IMR-90 (cell line): ENCODE measurements at regions not wholly inside any gene's neighbourhood (a gene's known extent, or its start where the extent isn't known, plus 50 kb on each side); places are given as distances from the start of the nearest gene placed in this dataset.

ENCODE experiments used
- ATAC-seq: fragments of 200-7000 bp; cut with Tn5 transposase; 2 replicates; pipeline ENCODE4 v1.9.1; 2020; ENCODE audit warnings: low read depth, mild to moderate bottlenecking, moderate library complexity
- BruUV-seq: library from RNA; stranded (reverse); fragments of 400-500 nt; replicated peaks from 2 replicates; lab custom pipeline; 2021; lab: Mats Ljungman, UMichigan
- CTCF ChIA-PET: fragments of 300-600 bp; formaldehyde crosslinking; extraction: SDS; loops from one replicate; lab custom pipeline; 2021; ENCODE audit warnings: antibody characterized with exemption; lab: Yijun Ruan, JAX
- POLR2A ChIA-PET: fragments of 300-600 bp; sonication (Branson Sonifier 250); formaldehyde crosslinking; loops from one replicate; lab custom pipeline; 2022; ENCODE audit warnings: antibody characterized with exemption; ENCODE audit not compliant: unreplicated experiment; lab: Charles Lee
- DNase-seq: peaks from one replicate; pipeline ENCODE4 v3.0.0; 2013
- H2AFZ ChIP-seq: replicated peaks from 2 replicates; pipeline ENCODE3; 2013; ENCODE audit warnings: low read length, mild to moderate bottlenecking; ENCODE audit not compliant: poor library complexity
- H2AK5ac ChIP-seq: 2 replicates; pipeline ENCODE4 v1.6.1; 2013; ENCODE audit warnings: low read depth, low read length, inconsistent platforms
- H2AK9ac ChIP-seq: replicated peaks from 2 replicates; pipeline ENCODE3; 2013; ENCODE audit warnings: mild to moderate bottlenecking, low read depth, low read length, moderate library complexity; ENCODE audit not compliant: poor library complexity
- H2BK120ac ChIP-seq: 2 replicates; pipeline ENCODE4 v1.6.1; 2013; ENCODE audit warnings: low read depth, low read length, inconsistent platforms
- H2BK15ac ChIP-seq: 3 replicates; pipeline ENCODE4 v1.6.1; 2013; ENCODE audit warnings: low read depth, low read length, inconsistent platforms
- H2BK20ac ChIP-seq: 2 replicates; pipeline ENCODE4 v1.6.1; 2013; ENCODE audit warnings: low read depth, mild to moderate bottlenecking, inconsistent platforms, low read length, moderate library complexity
- H2BK5ac ChIP-seq: 2 replicates; pipeline ENCODE4 v1.6.1; 2013; ENCODE audit warnings: mild to moderate bottlenecking, low read depth, low read length, inconsistent platforms; ENCODE audit not compliant: poor library complexity, severe bottlenecking
- H3K14ac ChIP-seq: replicated peaks from 2 replicates; pipeline ENCODE4 v1.6.1; 2013; ENCODE audit warnings: low read depth, low read length, inconsistent platforms
- H3K18ac ChIP-seq: 2 replicates; pipeline ENCODE4 v1.6.1; 2013; ENCODE audit warnings: low read depth, low read length, control low read depth
- H3K23ac ChIP-seq: 2 replicates; pipeline ENCODE4 v1.6.1; 2013; ENCODE audit warnings: low read depth, low read length, inconsistent platforms
- H3K27ac ChIP-seq: 2 replicates; pipeline ENCODE4 v1.5.1; 2013; ENCODE audit warnings: mild to moderate bottlenecking, control low read depth, low read length; ENCODE audit not compliant: insufficient read depth
- H3K27me3 ChIP-seq: 2 replicates; pipeline ENCODE4 v1.6.1; 2013; ENCODE audit warnings: low read length; ENCODE audit not compliant: control insufficient read depth, insufficient read depth
- H3K36me3 ChIP-seq: 2 replicates; pipeline ENCODE4 v1.6.1; 2013; ENCODE audit warnings: low read length, mixed read lengths; ENCODE audit not compliant: control insufficient read depth, insufficient read depth
- H3K4ac ChIP-seq: 2 replicates; pipeline ENCODE4 v1.6.1; 2013; ENCODE audit warnings: low read depth, low read length, inconsistent platforms
- H3K4me1 ChIP-seq: 2 replicates; pipeline ENCODE4 v1.6.1; 2013; ENCODE audit warnings: low read length, mixed read lengths; ENCODE audit not compliant: control insufficient read depth, insufficient read depth
- H3K4me2 ChIP-seq: 2 replicates; pipeline ENCODE4 v1.6.1; 2013; ENCODE audit warnings: low read depth, mild to moderate bottlenecking, control low read depth, low read length, moderate library complexity
- H3K4me3 ChIP-seq: 2 replicates; pipeline ENCODE4 v1.5.1; 2013; ENCODE audit warnings: low read depth, mild to moderate bottlenecking, control low read depth, low read length, moderate library complexity; ENCODE audit not compliant: insufficient read depth
- H3K56ac ChIP-seq: 2 replicates; pipeline ENCODE4 v1.6.1; 2013; ENCODE audit warnings: low read length, inconsistent platforms; ENCODE audit not compliant: insufficient read depth; ENCODE audit errors: extremely low read depth
- H3K79me1 ChIP-seq, 2 experiments: 2 replicates each; pipeline ENCODE4 v1.6.1; 2013; ENCODE audit warnings: low read length in 2 of 2, inconsistent platforms in 1 of 2, low read depth in 1 of 2
- H3K9ac ChIP-seq: 2 replicates; pipeline ENCODE4 v1.6.1; 2013; ENCODE audit warnings: low read depth, low read length, control low read depth
- H3K9me1 ChIP-seq: 2 replicates; pipeline ENCODE4 v1.6.1; 2013; ENCODE audit warnings: low read length, inconsistent platforms; ENCODE audit not compliant: insufficient read depth
- H3K9me3 ChIP-seq: 2 replicates; pipeline ENCODE4 v1.6.1; 2013; ENCODE audit warnings: low read length; ENCODE audit not compliant: control insufficient read depth, insufficient read depth
- H4K20me1 ChIP-seq: 2 replicates; pipeline ENCODE4 v1.6.1; 2013; ENCODE audit warnings: low read length, inconsistent platforms; ENCODE audit not compliant: insufficient read depth
- H4K5ac ChIP-seq: 2 replicates; pipeline ENCODE4 v1.6.1; 2013; ENCODE audit warnings: mild to moderate bottlenecking, low read depth, low read length, control low read depth
- H4K8ac ChIP-seq, 2 experiments: 2 replicates each; pipeline ENCODE4 v1.6.1; 2013; ENCODE audit warnings: low read depth in 2 of 2, low read length in 2 of 2, control low read depth in 1 of 2, inconsistent platforms in 1 of 2
- H4K91ac ChIP-seq: 2 replicates; pipeline ENCODE4 v1.6.1; 2013; ENCODE audit warnings: low read depth, low read length, inconsistent platforms; ENCODE audit not compliant: insufficient read depth
- CTCF ChIP-seq: conservative IDR thresholded peaks from 2 replicates; pipeline ENCODE4 v1.5.1; 2012; ENCODE audit warnings: mild to moderate bottlenecking, low read depth, low read length, improper control_type of control experiment
- ELK1 ChIP-seq: fragments of 150-350 bp; IDR thresholded peaks from 2 replicates; pipeline ENCODE4 v1.6.1; 2016; ENCODE audit warnings: low read depth, mild to moderate bottlenecking, low read length, moderate library complexity, borderline replicate concordance
- FOS ChIP-seq: fragments of 150-350 bp; IDR thresholded peaks from 2 replicates; pipeline ENCODE4 v1.6.1; 2016; ENCODE audit warnings: low read depth, low read length
- MAFK ChIP-seq: IDR thresholded peaks from 2 replicates; pipeline ENCODE4 v1.6.1; 2012; ENCODE audit warnings: low read depth, low read length, improper control_type of control experiment
- MXI1 ChIP-seq: IDR thresholded peaks from 2 replicates; pipeline ENCODE4 v1.6.1; 2012; ENCODE audit warnings: low read depth, mild to moderate bottlenecking, low read length, moderate library complexity, borderline replicate concordance
- NFE2L2 ChIP-seq: fragments of 150-350 bp; IDR thresholded peaks from 2 replicates; pipeline ENCODE4 v1.6.1; 2016; ENCODE audit warnings: low read depth, mild to moderate bottlenecking, low read length
- POLR2A ChIP-seq: IDR thresholded peaks from 2 replicates; pipeline ENCODE4 v1.6.1; 2012; ENCODE audit warnings: mild to moderate bottlenecking, low read depth, low read length
- RCOR1 ChIP-seq: IDR thresholded peaks from 2 replicates; pipeline ENCODE4 v1.6.1; 2012; ENCODE audit warnings: mild to moderate bottlenecking, low read length, improper control_type of control experiment; ENCODE audit not compliant: insufficient replicate concordance
- RFX5 ChIP-seq: IDR thresholded peaks from 2 replicates; pipeline ENCODE4 v1.8.0; 2012; ENCODE audit warnings: low read depth, mild to moderate bottlenecking, low read length, moderate library complexity
- SMC3 ChIP-seq: fragments of 150-350 bp; IDR thresholded peaks from 2 replicates; pipeline ENCODE4 v1.6.1; 2016; ENCODE audit warnings: low read depth, mild to moderate bottlenecking, antibody characterized with exemption, low read length, moderate library complexity
- USF2 ChIP-seq: fragments of 150-350 bp; IDR thresholded peaks from 2 replicates; pipeline ENCODE4 v1.6.1; 2017; ENCODE audit warnings: mild to moderate bottlenecking, antibody characterized with exemption, low read length, low read depth
- WGBS, 2 experiments: methylation state at CpG; one replicate each; pipeline versions ENCODE4 v1.1.5 to v1.1.7; 2013; ENCODE audit warnings: missing lambda C conversion rate in 2 of 2; ENCODE audit not compliant: insufficient read length in 1 of 2; ENCODE audit errors: extremely low coverage in 2 of 2; 5-methylcytosine and 5-hydroxymethylcytosine counted together
- dilution Hi-C: fragments of 300-500 bp; cut with HindIII; formaldehyde crosslinking; loops from one replicate; pipeline ENCODE4 v1.14.3; 2018; ENCODE audit warnings: low sequenced_read_pairs; ENCODE audit not compliant: unreplicated experiment
- in situ Hi-C: fragments of 300-500 bp; cut with MboI; formaldehyde crosslinking; loops from 3 replicates; pipeline ENCODE4 v1.14.3; 2019; ENCODE audit warnings: low sequenced_read_pairs, inconsistent platforms, mixed read lengths
- intact Hi-C: fragments of 100-400 bp; cut with micrococcal nuclease; formaldehyde crosslinking; loops from 2 replicates; pipeline ENCODE4 v1.10.0; 2022

- Histone ChIP-seq H3K23ac (peak overlapping the region; percentile 76; the same call in 1 of the 2 replicates), H3K14ac (peak overlapping the region; percentile 92), H4K5ac (peak overlapping the region; percentile 82), H3K79me1 (no peaks in the 10 kb centered on the region), H3K27me3 (no peaks in the 10 kb centered on the region), H3K4ac (peak overlapping the region; percentile 58; the same call in 1 of the 2 replicates), H2BK120ac (peak overlapping the region; percentile 78), H3K9me3 (no peaks in the 10 kb centered on the region), H3K56ac (no peak overlapping the region), H2AK9ac (no peak overlapping the region), H2AFZ (peak overlapping the region; percentile 81), H3K27ac (peak overlapping the region; percentile 5; the same call in 1 of the 2 replicates), H3K9ac (peak overlapping the region; percentile 7; the same call in 1 of the 2 replicates), H4K20me1 (no peaks in the 10 kb centered on the region), H2BK20ac (peak overlapping the region; percentile 68; the same call in 1 of the 2 replicates), H3K36me3 (no peaks in the 10 kb centered on the region), H3K18ac (peak overlapping the region; percentile 64; the same call in 1 of the 2 replicates), H4K91ac (0 out of 2 replicates have a peak overlapping the region, but pooled peaks have one; percentile 10), H3K4me3 (peak overlapping the region; percentile 34; the same call in 1 of the 2 replicates), H3K4me2 (peak overlapping the region; percentile 93), H3K4me1 (no peaks in the 10 kb centered on the region), H2BK15ac (peak overlapping the region; percentile 3; the same call in 1 of the 3 replicates), H2AK5ac (no peak overlapping the region), H3K9me1 (no peaks in the 10 kb centered on the region), H4K8ac (peak overlapping the region; percentile 17 to 73; a peak in 3 of 4 replicates), H2BK5ac (peak overlapping the region; percentile 62)
- WGBS, 2 experiments = 0% methylated on average over 1 of the region's 3 CpGs; no CpG with 5 or more reads in 1 of the 2 experiments
- DNase-seq = peak; percentile 45
- POLR2A ChIA-PET = no interaction called here
- in situ Hi-C loops (no loop called here), intact Hi-C loops (loop anchor here (5.0 to 10.0 kb wide), 3 partner anchors 36 to 253 kb away; no protein-coding TSS in a partner anchor), dilution Hi-C loops (no loop called here)
- ATAC-seq = peak; percentile 85
- no peak for TF ChIP-seq USF2
- TF ChIP-seq RCOR1 = no peak
- TF ChIP-seq MAFK = no peak
- no peak for TF ChIP-seq CTCF
- no peak for TF ChIP-seq POLR2A
- TF ChIP-seq FOS = no peak
- no peak for TF ChIP-seq SMC3
- no peak for TF ChIP-seq RFX5
- no peak for TF ChIP-seq MXI1
- no peak for TF ChIP-seq ELK1
- TF ChIP-seq NFE2L2 = no peak
- CTCF ChIA-PET = interaction anchor here (0.6 to 0.7 kb wide), 2 partner anchors 13 to 17 kb away, joined by 3 read pairs; no protein-coding TSS in a partner anchor
- no TSS peak for BruUV-seq
These were observed 69.3 kb upstream of the CBLB start for GRCh38 chr3:105938101-105938500.
